Osteocyte (in vitro differentiated cells): ENCODE measurements at regions not wholly inside any gene's neighbourhood (a gene's known extent, or its start where the extent isn't known, plus 50 kb on each side); places are given as distances from the start of the nearest gene placed in this dataset.

Source experiments
- DNase-seq: peaks from one replicate; pipeline ENCODE4 v3.0.0; 2021; ENCODE audit warnings: mixed read lengths; ENCODE audit not compliant: unreplicated experiment; ENCODE audit errors: extremely low spot score
- H3K27ac Mint-ChIP-seq: one replicate; pipeline ENCODE4 v1.8.0; 2021; ENCODE audit warnings: mild to moderate bottlenecking, mixed read lengths; ENCODE audit not compliant: unreplicated experiment
- H3K27me3 Mint-ChIP-seq: one replicate; pipeline ENCODE4 v1.8.0; 2021; ENCODE audit warnings: mixed read lengths; ENCODE audit not compliant: unreplicated experiment
- H3K36me3 Mint-ChIP-seq: one replicate; pipeline ENCODE4 v1.8.0; 2021; ENCODE audit warnings: mixed read lengths; ENCODE audit not compliant: unreplicated experiment
- H3K4me1 Mint-ChIP-seq: one replicate; pipeline ENCODE4 v1.8.0; 2021; ENCODE audit warnings: mixed read lengths; ENCODE audit not compliant: unreplicated experiment
- H3K4me3 Mint-ChIP-seq: one replicate; pipeline ENCODE4 v1.8.0; 2021; ENCODE audit warnings: mild to moderate bottlenecking, moderate library complexity, mixed read lengths; ENCODE audit not compliant: unreplicated experiment
- H3K9me3 Mint-ChIP-seq: one replicate; pipeline ENCODE4 v1.8.0; 2021; ENCODE audit warnings: mixed read lengths; ENCODE audit not compliant: unreplicated experiment
- TF ChIP-seq, protein P1 (sequence below): fragments of 200-600 bp; sonication (generic); IDR thresholded peaks from 2 replicates; pipeline ENCODE4 v1.5.0; 2021; ENCODE audit warnings: antibody characterized with exemption, mild to moderate bottlenecking, moderate library complexity

DNA sequence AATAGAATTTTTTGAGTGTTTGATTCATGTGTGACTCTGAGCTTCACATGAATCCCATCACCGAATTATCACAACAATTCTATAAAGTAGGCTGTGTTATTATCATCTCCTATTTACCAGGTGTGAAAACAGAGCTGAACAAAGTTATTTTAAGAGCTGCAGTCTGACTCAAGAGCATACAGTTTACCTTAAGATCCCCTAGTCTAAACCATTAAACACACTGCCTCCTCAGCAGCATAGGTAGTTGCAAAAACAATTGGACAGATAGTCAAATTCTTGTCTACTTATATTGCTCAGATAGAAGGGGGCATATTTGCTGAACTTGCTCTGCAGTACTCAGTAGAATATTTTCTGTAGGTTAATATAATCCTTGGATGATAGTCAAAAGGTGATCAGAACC is 219.8 kb upstream of the ATP2B1 start:
- TF ChIP-seq, protein P1, sequence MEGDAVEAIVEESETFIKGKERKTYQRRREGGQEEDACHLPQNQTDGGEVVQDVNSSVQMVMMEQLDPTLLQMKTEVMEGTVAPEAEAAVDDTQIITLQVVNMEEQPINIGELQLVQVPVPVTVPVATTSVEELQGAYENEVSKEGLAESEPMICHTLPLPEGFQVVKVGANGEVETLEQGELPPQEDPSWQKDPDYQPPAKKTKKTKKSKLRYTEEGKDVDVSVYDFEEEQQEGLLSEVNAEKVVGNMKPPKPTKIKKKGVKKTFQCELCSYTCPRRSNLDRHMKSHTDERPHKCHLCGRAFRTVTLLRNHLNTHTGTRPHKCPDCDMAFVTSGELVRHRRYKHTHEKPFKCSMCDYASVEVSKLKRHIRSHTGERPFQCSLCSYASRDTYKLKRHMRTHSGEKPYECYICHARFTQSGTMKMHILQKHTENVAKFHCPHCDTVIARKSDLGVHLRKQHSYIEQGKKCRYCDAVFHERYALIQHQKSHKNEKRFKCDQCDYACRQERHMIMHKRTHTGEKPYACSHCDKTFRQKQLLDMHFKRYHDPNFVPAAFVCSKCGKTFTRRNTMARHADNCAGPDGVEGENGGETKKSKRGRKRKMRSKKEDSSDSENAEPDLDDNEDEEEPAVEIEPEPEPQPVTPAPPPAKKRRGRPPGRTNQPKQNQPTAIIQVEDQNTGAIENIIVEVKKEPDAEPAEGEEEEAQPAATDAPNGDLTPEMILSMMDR, result no peak
- Mint-ChIP-seq H3K36me3 (no peaks in the 10 kb centered on the region), H3K27ac (no peak overlapping the region), H3K4me3 (no peak overlapping the region), H3K27me3 (no peaks in the 10 kb centered on the region), H3K9me3 (no peaks in the 10 kb centered on the region), H3K4me1 (peaks cover 11% of the 10 kb centered on the region)
- no peak for DNase-seq

DNA sequence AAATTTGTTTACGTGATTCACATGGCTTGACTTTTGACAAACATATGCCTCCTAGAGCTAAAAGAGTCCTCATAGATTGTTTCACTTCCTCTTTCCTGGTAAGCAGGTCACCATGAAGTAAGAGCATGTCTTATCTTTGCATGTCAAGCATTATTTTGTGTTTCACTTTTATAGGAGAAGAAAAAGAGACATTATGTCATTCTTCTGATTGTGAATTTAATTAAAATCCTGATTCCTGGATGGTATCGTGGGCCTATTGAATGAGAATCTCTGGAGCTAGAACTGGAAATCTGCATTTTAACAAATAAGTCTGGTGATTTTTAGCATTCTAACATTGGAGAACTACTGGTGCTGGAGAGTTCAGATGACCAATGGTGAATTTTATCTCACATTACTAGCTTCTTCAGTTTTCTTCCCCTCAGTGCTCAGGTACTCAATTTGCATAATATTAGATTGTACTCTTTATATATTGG is 218.6 kb upstream of the ATP2B1 start:
- no peak overlapping the region for H3K27ac Mint-ChIP-seq
- H3K4me1 Mint-ChIP-seq, result peaks cover 13% of the 10 kb centered on the region
- no peaks in the 10 kb centered on the region for H3K27me3 Mint-ChIP-seq
- DNase-seq, result no peak
- no peaks in the 10 kb centered on the region for H3K36me3 Mint-ChIP-seq
- no peaks in the 10 kb centered on the region for H3K9me3 Mint-ChIP-seq
- H3K4me3 Mint-ChIP-seq, result no peak overlapping the region
- TF ChIP-seq, protein P1, result no peak

DNA sequence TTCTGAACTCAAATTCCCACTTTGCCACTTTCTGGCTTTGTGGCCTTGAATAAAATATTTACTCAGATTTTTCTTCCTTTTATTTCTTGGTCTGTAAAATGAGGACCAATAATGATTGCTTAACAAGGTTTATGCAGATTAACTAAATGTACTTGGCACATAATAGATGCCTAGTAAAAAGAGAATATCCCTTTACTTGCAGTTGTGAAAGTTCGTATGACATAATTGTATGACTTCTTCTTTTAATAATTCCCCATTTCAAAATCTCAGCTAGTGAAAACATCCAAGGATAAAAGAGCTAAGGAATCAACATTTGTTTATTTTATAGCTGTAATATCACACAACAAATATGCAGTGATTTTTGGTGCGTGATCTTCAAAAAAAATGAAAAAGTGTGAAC is 215.6 kb upstream of the ATP2B1 start:
- H3K27ac Mint-ChIP-seq, result no peak overlapping the region
- no peaks in the 10 kb centered on the region for H3K27me3 Mint-ChIP-seq
- no peaks in the 10 kb centered on the region for H3K9me3 Mint-ChIP-seq
- H3K4me1 Mint-ChIP-seq, result peaks cover 12% of the 10 kb centered on the region
- no peak for DNase-seq
- TF ChIP-seq, protein P1, result no peak
- no peak overlapping the region for H3K4me3 Mint-ChIP-seq
- no peaks in the 10 kb centered on the region for H3K36me3 Mint-ChIP-seq

DNA sequence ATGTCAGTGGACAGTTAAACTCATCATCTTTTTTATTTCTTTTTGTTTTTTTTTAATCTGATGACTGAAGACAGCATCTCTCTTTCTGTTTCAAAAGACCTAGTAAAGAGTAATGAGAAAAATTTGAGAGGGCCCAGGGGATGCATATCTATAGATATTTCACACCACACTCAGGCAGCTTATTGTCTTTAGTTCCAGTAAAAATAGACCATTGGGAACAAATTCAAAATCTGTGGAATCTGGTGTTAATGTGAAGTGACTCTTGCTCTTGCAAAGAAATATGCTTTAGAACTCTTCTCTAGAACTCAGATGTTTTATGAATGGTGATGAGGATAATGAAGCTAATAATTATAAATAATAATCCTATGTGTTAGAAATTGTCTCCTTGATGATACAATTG is 214.5 kb upstream of the ATP2B1 start:
- peaks cover 12% of the 10 kb centered on the region for H3K4me1 Mint-ChIP-seq
- TF ChIP-seq, protein P1, result no peak
- DNase-seq, result no peak
- H3K27ac Mint-ChIP-seq, result peak overlapping the region; percentile 54
- no peak overlapping the region for H3K4me3 Mint-ChIP-seq
- no peaks in the 10 kb centered on the region for H3K27me3 Mint-ChIP-seq
- H3K9me3 Mint-ChIP-seq, result no peaks in the 10 kb centered on the region
- H3K36me3 Mint-ChIP-seq, result no peaks in the 10 kb centered on the region

DNA sequence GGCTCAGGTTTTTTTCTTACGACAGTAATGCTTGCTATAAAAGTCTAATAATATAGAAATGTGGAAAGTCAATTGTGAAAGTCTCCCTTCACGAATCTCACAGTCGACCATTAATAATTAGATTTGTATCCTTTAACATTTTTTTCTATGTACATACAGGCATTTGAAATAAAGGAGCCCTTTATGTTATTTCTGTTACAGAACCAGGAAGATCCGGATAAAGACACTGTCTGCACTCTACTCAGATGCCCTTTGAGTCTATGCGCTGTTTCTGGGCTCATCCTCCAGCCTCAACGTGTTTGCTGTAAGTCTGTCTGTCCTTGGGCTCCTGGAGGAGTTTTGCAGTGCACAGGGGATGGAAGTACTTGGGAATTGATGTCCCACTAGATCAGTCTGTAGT is 212.2 kb upstream of the ATP2B1 start:
- Mint-ChIP-seq H3K9me3 (no peaks in the 10 kb centered on the region), H3K27me3 (no peaks in the 10 kb centered on the region), H3K36me3 (no peaks in the 10 kb centered on the region), H3K4me3 (no peak overlapping the region), H3K4me1 (peaks cover 12% of the 10 kb centered on the region), H3K27ac (no peak overlapping the region)
- TF ChIP-seq, protein P1, result no peak
- no peak for DNase-seq
